Right kidney (tissue), 1 donor: ENCODE measurements at regions not wholly inside any gene's neighbourhood (a gene's known extent, or its start where the extent isn't known, plus 50 kb on each side); places are given as distances from the start of the nearest gene placed in this dataset.

ENCODE experiments used
- DNase-seq: peaks from one replicate; pipeline ENCODE4 v3.0.0-alpha.2; 2016

- DNase-seq = no peak
Observed at GRCh38 chr18:2324459-2324858, 246.8 kb downstream of the METTL4 start.

GRCh38 chr18:2325308-2325849 is 245.9 kb downstream of the METTL4 start:
- DNase-seq = no peak

- no peak for DNase-seq
Observed at GRCh38 chr18:2325933-2326332, 245.4 kb downstream of the METTL4 start.

GRCh38 chr18:2326999-2327398 is 244.3 kb downstream of the METTL4 start:
- no peak for DNase-seq

GRCh38 chr18:2330764-2331163 is 240.5 kb downstream of the METTL4 start:
- no peak for DNase-seq

GRCh38 chr18:2331491-2331890 is 239.8 kb downstream of the METTL4 start:
- DNase-seq = no peak

- no peak for DNase-seq
Observed at GRCh38 chr18:2336690-2337392, 234.5 kb downstream of the METTL4 start.

- DNase-seq = no peak
Observed at GRCh38 chr18:2337552-2338141, 233.7 kb downstream of the METTL4 start.

- no peak for DNase-seq
Observed at GRCh38 chr18:2338601-2339000, 232.7 kb downstream of the METTL4 start.

- DNase-seq = no peak
Observed at GRCh38 chr18:2340335-2340734, 231.0 kb downstream of the METTL4 start.

- DNase-seq = no peak
Observed at GRCh38 chr18:2348003-2348402, 223.3 kb downstream of the METTL4 start.

- DNase-seq = no peak
Observed at GRCh38 chr18:2351126-2351850, 220.0 kb downstream of the METTL4 start.

GRCh38 chr18:2354292-2354691 is 217.0 kb downstream of the METTL4 start:
- DNase-seq = no peak

GRCh38 chr18:2356906-2357305 is 214.4 kb downstream of the METTL4 start:
- no peak for DNase-seq

- DNase-seq = no peak
Observed at GRCh38 chr18:2360861-2361260, 210.4 kb downstream of the METTL4 start.

- DNase-seq = no peak
Observed at GRCh38 chr18:2368102-2368501, 203.2 kb downstream of the METTL4 start.

- DNase-seq = no peak
Observed at GRCh38 chr18:2376707-2377106, 194.6 kb downstream of the METTL4 start.

- no peak for DNase-seq
Observed at GRCh38 chr18:2380101-2380500, 191.2 kb downstream of the METTL4 start.

- DNase-seq = no peak
Observed at GRCh38 chr18:2381539-2381938, 189.8 kb downstream of the METTL4 start.

- DNase-seq = no peak
Observed at GRCh38 chr18:2387588-2387987, 183.7 kb downstream of the METTL4 start.

GRCh38 chr18:2390158-2390557 is 181.1 kb downstream of the METTL4 start:
- no peak for DNase-seq

- DNase-seq = no peak
Observed at GRCh38 chr18:2391470-2391869, 179.8 kb downstream of the METTL4 start.

- no peak for DNase-seq
Observed at GRCh38 chr18:2392446-2392845, 178.9 kb downstream of the METTL4 start.
